GM23338 (cell line): ENCODE measurements at regions not wholly inside any gene's neighbourhood (a gene's known extent, or its start where the extent isn't known, plus 50 kb on each side); places are given as distances from the start of the nearest gene placed in this dataset.

ENCODE experiments used
- CTCF ChIP-seq, 2 experiments: fragments of 200-600 bp in 1 of 2; sonication (generic) in 1 of 2; conservative IDR thresholded peaks; 2 replicates each; pipeline versions ENCODE4 v1.5.1 to v1.6.1; 2016 to 2017; ENCODE audit warnings: antibody characterized with exemption in 2 of 2, low read depth in 2 of 2, mild to moderate bottlenecking in 2 of 2, moderate library complexity in 1 of 2
- ETS1 ChIP-seq: IDR thresholded peaks from 2 replicates; pipeline ENCODE4 v1.6.1; 2016; ENCODE audit warnings: antibody characterized with exemption
- EZH2 ChIP-seq: fragments of 200-600 bp; sonication (generic); IDR thresholded peaks from one replicate; pipeline ENCODE4 v1.8.0; 2017; ENCODE audit warnings: antibody characterized with exemption, mild to moderate bottlenecking, low read depth; ENCODE audit not compliant: unreplicated experiment
- POLR2AphosphoS5 ChIP-seq: IDR thresholded peaks from 2 replicates; pipeline ENCODE4 v1.6.1; 2016; ENCODE audit warnings: antibody characterized with exemption, low read depth
- REST ChIP-seq: IDR thresholded peaks from one replicate; pipeline ENCODE4 v1.6.1; 2018; ENCODE audit warnings: antibody characterized with exemption; ENCODE audit not compliant: unreplicated experiment
- ZNF114 ChIP-seq: fragments of 250-450 bp; sonication (Bioruptor Pico); IDR thresholded peaks from 2 replicates; pipeline ENCODE4 v1.5.0; 2020; ENCODE audit warnings: mild to moderate bottlenecking, moderate library complexity

GRCh38 chr5:103330875-103331274, 72.3 kb downstream of the MACIR start:
- no peak for TF ChIP-seq CTCF (conservative IDR thresholded peaks at IDR 0.05; ENCODE audit: low read depth in 2 of 2)
- no peak for TF ChIP-seq POLR2AphosphoS5
- TF ChIP-seq EZH2, result no peak
- TF ChIP-seq REST, result no peak
- no peak for TF ChIP-seq ETS1
- TF ChIP-seq ZNF114 (CRISPR knock-in tag), result no peak
